Upper lobe of left lung (tissue), 4 donors: ENCODE measurements at regions not wholly inside any gene's neighbourhood (a gene's known extent, or its start where the extent isn't known, plus 50 kb on each side); places are given as distances from the start of the nearest gene placed in this dataset.

Source experiments
- CTCF ChIP-seq, 6 experiments: fragments of 450-650 bp in 4 of 6; fragments of 200-600 bp in 2 of 6; sonication (generic) in 2 of 6; IDR thresholded peaks; one replicate each; pipeline ENCODE4 v1.5.1; 2016 to 2019; ENCODE audit warnings: antibody characterized with exemption in 6 of 6
- POLR2A ChIP-seq, 4 donors: fragments of 450-650 bp; IDR thresholded peaks; one replicate each; pipeline ENCODE4 v1.5.1; 2016 to 2017; ENCODE audit warnings: antibody characterized with exemption in 4 of 4, mild to moderate bottlenecking in 2 of 4

GRCh38 chr13:105139380-105140285 lies 1395.8 kb downstream of the EFNB2 start:
- TF ChIP-seq CTCF (IDR thresholded peaks at IDR 0.05) (peak in 3 of 6 experiments; percentile 11 to 39 (median 15)), POLR2A (IDR thresholded peaks at IDR 0.05) (no peak)
